ENCODE measurements at regions not wholly inside any gene's neighbourhood (a gene's known extent, or its start where the extent isn't known, plus 50 kb on each side); places are given as distances from the start of the nearest gene placed in this dataset.

DNA sequence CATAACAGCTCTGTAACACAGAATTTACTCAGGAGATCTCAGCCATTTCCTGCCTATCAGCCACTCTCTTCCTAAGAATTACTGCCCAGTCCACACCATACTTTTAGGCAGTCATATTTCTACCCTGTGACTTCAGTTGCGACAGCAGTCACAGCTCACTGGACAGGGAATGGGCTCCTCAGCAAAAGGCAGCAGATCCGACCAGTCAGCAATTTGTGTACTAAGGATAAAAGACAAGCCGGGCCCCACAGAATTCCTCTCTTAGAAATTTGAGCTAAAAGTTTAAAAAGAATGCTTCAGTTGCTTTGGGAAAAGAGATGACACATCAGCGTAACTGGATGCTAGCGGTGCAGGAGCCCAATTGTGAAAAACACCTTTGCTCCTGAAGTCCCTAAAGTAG is 172.1 kb downstream of the ENC1 start:
- H3K27ac Mint-ChIP-seq (ENCODE audit: unreplicated experiment) = no peak overlapping the region
- TF ChIP-seq CTCF (IDR thresholded peaks at IDR 0.05; ENCODE audit: unreplicated experiment) = no peak

DNA sequence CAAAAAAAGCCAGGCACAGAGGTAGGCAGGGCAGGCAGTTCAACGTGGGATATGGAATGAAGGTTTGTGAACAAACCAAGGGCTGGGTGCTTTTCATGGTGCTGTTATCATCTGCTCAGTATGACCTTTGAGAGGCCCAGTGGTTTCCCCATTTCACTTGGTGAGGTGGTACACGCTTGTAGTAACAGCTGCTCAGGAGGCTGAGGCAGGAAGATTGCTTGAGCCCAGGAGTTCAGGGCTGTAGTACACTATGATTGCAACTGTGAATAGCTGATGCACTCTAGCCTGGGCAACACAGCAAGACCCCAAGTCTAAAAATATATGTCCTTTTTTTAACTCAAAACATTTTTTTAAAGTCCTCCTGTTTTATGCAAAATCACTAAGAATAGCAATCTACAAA is 174.8 kb downstream of the ENC1 start:
- H3K4me3 Mint-ChIP-seq (ENCODE audit: unreplicated experiment) = no peak overlapping the region
- H3K4me1 Mint-ChIP-seq (ENCODE audit: unreplicated experiment) = peaks cover 15% of the 10 kb centered on the region

More for the DNA sequence above, 172.1 kb downstream of the ENC1 start:
- peaks cover 2% of the 10 kb centered on the region for H3K27me3 Mint-ChIP-seq (ENCODE audit: unreplicated experiment)
- no peak for DNase-seq (ENCODE audit: low spot score)
- peaks cover 9% of the 10 kb centered on the region for H3K4me1 Mint-ChIP-seq (ENCODE audit: unreplicated experiment)
- no peak overlapping the region for H3K4me3 Mint-ChIP-seq (ENCODE audit: unreplicated experiment)
- no peaks in the 10 kb centered on the region for H3K9me3 Mint-ChIP-seq (ENCODE audit: unreplicated experiment)
- no peaks in the 10 kb centered on the region for H3K36me3 Mint-ChIP-seq (ENCODE audit: low read depth, unreplicated experiment)

GRCh38 chr5:74464512-74465209 is 175.9 kb downstream of the ENC1 start:
- no peak for TF ChIP-seq CTCF (IDR thresholded peaks at IDR 0.05; ENCODE audit: unreplicated experiment)

More for the DNA sequence above, 174.8 kb downstream of the ENC1 start:
- H3K36me3 Mint-ChIP-seq (ENCODE audit: low read depth, unreplicated experiment) = no peaks in the 10 kb centered on the region
- no peak for TF ChIP-seq CTCF (IDR thresholded peaks at IDR 0.05; ENCODE audit: unreplicated experiment)
- peaks cover 2% of the 10 kb centered on the region for H3K27me3 Mint-ChIP-seq (ENCODE audit: unreplicated experiment)
- no peaks in the 10 kb centered on the region for H3K9me3 Mint-ChIP-seq (ENCODE audit: unreplicated experiment)
- DNase-seq (ENCODE audit: low spot score) = no peak
- H3K27ac Mint-ChIP-seq (ENCODE audit: unreplicated experiment) = no peak overlapping the region

DNA sequence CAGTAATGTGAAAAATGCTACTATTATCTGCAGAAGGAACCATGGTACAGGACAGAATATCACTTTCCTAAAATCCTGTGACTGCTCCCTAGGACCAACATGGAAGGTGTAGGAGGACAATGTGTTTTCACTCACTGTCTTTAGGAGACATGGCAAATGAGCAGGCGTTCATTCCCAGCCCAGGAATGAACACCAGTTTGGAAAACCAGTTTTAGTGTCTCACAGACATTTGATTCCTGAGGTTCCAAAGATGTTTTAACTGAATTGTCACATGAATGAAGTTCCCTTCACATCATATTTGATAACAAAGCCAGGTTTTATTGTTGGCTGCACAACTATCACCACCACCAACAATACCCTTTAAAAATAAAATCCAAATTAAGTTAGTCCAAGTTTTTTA is 178.2 kb downstream of the ENC1 start:
- peaks cover 8% of the 10 kb centered on the region for H3K4me1 Mint-ChIP-seq (ENCODE audit: unreplicated experiment)
- H3K27ac Mint-ChIP-seq (ENCODE audit: unreplicated experiment) = no peak overlapping the region
- no peak for TF ChIP-seq CTCF (IDR thresholded peaks at IDR 0.05; ENCODE audit: unreplicated experiment)
- no peak overlapping the region for H3K4me3 Mint-ChIP-seq (ENCODE audit: unreplicated experiment)
- no peaks in the 10 kb centered on the region for H3K27me3 Mint-ChIP-seq (ENCODE audit: unreplicated experiment)
- H3K9me3 Mint-ChIP-seq (ENCODE audit: unreplicated experiment) = no peaks in the 10 kb centered on the region
- H3K36me3 Mint-ChIP-seq (ENCODE audit: low read depth, unreplicated experiment) = no peaks in the 10 kb centered on the region
- no peak for DNase-seq (ENCODE audit: low spot score)

More at GRCh38 chr5:74464512-74465209, 175.9 kb downstream of the ENC1 start:
- H3K27me3 Mint-ChIP-seq (ENCODE audit: unreplicated experiment) = no peaks in the 10 kb centered on the region
- no peak overlapping the region for H3K27ac Mint-ChIP-seq (ENCODE audit: unreplicated experiment)
- H3K9me3 Mint-ChIP-seq (ENCODE audit: unreplicated experiment) = no peaks in the 10 kb centered on the region
- no peaks in the 10 kb centered on the region for H3K36me3 Mint-ChIP-seq (ENCODE audit: low read depth, unreplicated experiment)
- DNase-seq (ENCODE audit: low spot score) = no peak
- no peak overlapping the region for H3K4me3 Mint-ChIP-seq (ENCODE audit: unreplicated experiment)
- peaks cover 13% of the 10 kb centered on the region for H3K4me1 Mint-ChIP-seq (ENCODE audit: unreplicated experiment)

GRCh38 chr5:74461251-74461650 is 179.3 kb downstream of the ENC1 start:
- Mint-ChIP-seq H3K9me3 (ENCODE audit: unreplicated experiment) (no peaks in the 10 kb centered on the region), H3K4me3 (ENCODE audit: unreplicated experiment) (no peak overlapping the region), H3K36me3 (ENCODE audit: low read depth, unreplicated experiment) (no peaks in the 10 kb centered on the region), H3K27me3 (ENCODE audit: unreplicated experiment) (no peaks in the 10 kb centered on the region), H3K4me1 (ENCODE audit: unreplicated experiment) (peaks cover 8% of the 10 kb centered on the region), H3K27ac (ENCODE audit: unreplicated experiment) (no peak overlapping the region)
- no peak for DNase-seq (ENCODE audit: low spot score)
- TF ChIP-seq CTCF (IDR thresholded peaks at IDR 0.05; ENCODE audit: unreplicated experiment) = no peak

Data from endothelial cell (in vitro differentiated cells).